Dedifferentiated amniotic fluid mesenchymal stem cell (primary cell): ENCODE measurements at regions not wholly inside any gene's neighbourhood (a gene's known extent, or its start where the extent isn't known, plus 50 kb on each side); places are given as distances from the start of the nearest gene placed in this dataset.
A peak's percentile ranks its signal among the peaks of the same experiment; 100 is the strongest.

Experiments used
- DNase-seq: peaks from one replicate; pipeline ENCODE4 v3.0.0-alpha.2; 2016; ENCODE audit errors: extremely low spot score

DNA sequence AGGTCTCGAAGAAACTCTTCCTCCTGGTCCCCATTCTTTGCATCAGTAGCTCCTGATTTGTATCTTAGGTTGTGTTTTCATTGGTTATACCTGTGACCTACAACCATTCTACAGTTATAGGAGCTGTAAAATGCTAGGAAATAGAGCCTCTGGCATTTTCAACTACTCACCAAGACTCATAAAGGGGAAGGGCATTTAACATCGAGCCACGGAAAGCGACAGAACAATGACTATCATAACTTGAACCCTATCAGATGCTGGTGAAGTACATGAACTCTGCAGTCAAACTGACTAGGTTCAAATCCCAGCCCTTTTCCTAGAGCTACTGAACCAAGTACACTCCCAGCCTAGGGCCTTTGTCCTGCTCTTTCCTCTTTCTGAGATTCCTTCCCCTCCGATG lies 588.0 kb downstream of the SOX6 start:
- DNase-seq, result no peak

DNA sequence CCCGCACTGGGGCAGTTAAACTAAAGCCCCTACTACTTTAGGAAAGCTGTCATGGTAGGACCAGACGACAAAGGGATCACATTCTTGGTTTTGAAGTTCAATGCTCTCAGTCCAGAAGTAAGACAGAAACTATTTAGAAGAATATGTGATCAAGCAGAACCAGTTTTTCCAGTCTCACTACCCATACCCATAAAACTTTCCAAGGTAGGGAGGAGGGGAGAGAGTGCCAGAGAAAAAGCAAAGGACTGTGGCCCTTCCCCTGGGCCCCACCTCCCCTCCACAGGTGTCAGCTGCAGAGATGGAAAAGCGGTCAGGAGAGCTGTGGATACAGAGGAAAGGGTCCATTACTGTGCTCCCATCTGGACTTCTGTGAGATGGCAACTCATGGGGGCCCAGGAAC lies 587.1 kb downstream of the SOX6 start:
- no peak for DNase-seq

- peak; percentile 30 for DNase-seq
Measured at GRCh38 chr11:15770798-15771414, 585.4 kb downstream of the SOX6 start.

- no peak for DNase-seq
Measured at GRCh38 chr11:15772547-15772946, 583.8 kb downstream of the SOX6 start.

GRCh38 chr11:15772981-15773380 lies 583.4 kb downstream of the SOX6 start:
- DNase-seq, result no peak

DNA sequence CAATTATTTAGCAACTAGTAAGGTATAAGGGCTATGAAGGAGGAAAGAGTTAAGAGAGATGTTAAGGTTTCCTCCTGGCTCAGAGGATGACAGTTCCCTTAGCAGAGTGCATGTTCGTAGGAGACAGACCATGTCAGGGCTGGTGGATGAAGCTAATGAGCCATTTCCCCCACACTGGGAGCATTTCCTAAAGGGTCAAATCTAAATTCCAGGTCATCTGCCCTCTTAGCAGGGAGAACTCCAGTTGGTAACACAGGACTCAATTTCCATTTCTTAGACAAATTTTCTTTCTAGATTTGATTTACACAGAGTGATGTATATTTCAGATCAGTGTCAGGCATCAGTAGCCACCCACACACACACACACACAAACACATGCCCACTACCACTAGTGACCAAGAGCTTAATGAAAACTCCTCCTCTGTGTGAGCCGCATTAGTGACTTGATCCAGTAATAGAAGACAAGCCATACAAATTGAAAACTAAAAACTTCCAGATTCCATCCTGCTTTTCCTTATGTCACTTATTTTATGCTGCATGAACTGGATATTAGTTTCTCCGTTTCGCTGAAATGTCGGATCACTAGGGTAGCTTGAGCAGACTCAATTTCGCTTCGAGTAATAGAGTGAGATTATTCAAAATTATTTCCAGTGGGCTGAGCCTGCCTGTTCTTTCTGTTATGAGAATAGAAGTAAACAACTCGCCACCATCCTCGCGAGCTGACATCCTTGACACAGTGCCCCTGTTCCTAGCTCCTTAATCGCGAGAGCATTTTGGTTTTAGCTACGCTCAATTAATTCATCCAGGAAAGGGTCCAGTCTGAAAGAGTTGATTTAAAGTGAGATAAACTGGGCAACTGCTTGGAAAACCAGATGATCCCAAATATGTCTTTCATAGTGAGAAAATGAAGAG lies 582.6 kb downstream of the SOX6 start:
- no peak for DNase-seq

GRCh38 chr11:15774388-15774939 lies 581.9 kb downstream of the SOX6 start:
- DNase-seq, result no peak

- DNase-seq, result no peak
Measured at GRCh38 chr11:15775015-15775541, 581.3 kb downstream of the SOX6 start.

DNA sequence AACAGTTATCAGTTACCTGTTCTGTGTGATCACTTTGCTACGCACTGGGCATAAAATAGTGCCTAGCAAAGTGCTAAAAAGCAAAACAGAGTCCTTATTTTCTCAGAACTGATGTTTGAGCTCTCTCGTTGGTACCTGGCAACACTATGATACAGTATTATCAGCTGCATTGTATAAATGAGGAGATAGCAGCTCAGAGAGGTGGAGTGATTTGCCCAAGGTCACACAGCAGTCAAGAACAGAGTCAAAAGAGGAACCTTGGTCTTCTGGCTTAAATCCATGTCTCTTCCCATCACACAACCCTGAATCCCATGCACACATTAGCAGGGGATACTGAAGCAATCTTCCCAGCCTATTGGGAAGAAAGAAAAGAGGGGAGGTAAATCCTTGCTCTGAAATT lies 580.5 kb downstream of the SOX6 start:
- DNase-seq, result no peak

DNA sequence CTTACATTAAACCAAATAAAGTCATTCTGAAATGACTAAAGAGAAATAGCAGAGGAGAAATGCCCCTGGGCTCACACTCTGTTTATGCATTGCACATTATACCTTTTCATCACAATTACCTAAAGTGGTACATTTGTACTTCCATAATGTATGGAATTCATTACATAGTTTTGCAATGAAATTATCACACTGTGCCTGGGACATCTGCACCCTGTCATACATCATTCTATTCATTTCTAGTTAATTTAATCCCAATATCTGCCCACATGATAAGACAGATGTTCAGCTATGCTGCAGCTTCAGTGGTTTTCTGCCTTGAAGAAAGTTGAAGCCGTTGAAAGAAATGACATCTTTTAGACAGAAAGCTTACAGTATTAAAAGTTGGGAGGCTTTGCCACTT lies 580.0 kb downstream of the SOX6 start:
- no peak for DNase-seq

GRCh38 chr11:15779518-15779917 lies 576.8 kb downstream of the SOX6 start:
- no peak for DNase-seq

GRCh38 chr11:15780382-15780781 lies 576.0 kb downstream of the SOX6 start:
- no peak for DNase-seq

DNA sequence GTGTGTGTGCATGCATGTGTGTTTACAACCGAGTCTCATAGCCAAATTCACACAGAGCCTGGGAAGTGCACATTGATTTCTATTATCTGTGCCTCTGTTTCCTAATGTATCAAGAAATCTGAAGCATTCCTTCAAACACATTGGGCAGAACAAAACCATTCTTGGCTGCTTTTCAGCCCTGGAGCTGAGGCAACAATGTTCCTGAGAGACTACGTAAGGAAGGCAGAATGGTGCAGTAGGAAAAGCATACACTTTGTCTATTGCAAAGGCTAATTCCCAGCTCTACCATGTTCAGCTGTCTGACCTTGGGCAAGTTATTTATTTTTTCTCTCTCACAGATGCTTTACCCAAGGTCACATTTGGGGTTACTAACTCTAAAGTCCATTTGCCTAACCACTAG lies 575.5 kb downstream of the SOX6 start:
- no peak for DNase-seq

DNA sequence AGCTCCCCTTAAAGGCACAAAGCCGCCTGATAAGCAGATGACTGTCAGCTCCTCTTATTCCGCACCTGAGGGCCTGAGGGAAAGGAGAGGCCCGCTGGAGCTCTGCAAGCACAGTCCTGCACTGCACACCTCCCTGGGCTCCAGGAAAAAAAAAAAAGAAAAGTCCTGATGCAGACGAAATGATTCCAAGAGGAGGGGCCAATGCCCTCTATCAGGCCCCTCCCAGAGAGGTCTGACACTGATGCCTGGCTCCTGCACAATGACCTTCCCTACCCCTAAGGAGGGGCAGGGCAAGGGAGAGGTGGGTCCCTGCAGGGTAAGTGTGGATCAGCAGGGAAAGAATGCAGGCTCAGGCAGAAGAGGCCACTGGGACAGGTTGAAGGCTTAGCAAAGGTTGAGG lies 572.7 kb downstream of the SOX6 start:
- DNase-seq, result no peak

DNA sequence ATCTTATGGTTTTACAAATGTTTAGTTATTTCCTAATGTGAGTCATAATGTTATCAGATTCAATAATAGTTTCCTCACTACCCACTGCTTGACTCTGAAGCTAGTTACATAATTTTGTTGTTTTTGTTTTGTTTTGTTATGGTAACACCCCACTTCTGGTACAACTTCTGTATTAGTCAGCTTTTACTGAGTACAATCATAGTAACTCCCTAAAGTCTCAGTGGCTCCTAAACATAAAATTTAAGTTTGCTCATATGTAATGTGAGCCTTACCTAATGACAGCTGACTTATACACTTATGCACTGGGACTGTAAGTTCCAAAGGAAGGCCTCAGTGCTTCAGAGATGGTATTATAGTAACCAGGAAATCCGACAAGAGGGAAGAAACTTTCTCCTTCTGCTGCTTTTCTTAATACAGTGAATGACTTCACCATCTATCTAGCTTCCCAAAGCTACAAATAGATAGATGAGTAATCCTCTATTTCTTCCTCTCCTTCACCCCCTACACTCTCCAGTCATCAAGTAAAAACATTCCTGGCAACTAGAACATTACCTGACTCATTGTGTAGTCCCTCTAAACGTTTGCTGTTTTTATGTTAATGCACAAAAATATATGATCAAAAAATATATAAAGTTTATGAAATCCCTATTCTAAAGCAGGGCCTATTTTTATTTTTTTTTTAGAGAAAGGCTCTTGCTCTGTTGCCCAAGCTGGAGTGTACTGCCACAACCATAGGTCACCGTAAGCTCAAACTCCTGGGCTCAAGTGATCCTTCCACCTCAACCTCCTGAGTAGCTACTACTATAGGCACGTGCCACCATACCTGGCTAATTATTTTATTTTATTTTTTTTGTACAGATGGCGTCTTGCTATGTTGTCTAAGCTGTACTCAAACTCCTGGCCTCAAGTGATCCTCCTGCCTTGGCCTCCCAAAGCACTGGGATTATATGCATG lies 563.0 kb downstream of the SOX6 start:
- no peak for DNase-seq

DNA sequence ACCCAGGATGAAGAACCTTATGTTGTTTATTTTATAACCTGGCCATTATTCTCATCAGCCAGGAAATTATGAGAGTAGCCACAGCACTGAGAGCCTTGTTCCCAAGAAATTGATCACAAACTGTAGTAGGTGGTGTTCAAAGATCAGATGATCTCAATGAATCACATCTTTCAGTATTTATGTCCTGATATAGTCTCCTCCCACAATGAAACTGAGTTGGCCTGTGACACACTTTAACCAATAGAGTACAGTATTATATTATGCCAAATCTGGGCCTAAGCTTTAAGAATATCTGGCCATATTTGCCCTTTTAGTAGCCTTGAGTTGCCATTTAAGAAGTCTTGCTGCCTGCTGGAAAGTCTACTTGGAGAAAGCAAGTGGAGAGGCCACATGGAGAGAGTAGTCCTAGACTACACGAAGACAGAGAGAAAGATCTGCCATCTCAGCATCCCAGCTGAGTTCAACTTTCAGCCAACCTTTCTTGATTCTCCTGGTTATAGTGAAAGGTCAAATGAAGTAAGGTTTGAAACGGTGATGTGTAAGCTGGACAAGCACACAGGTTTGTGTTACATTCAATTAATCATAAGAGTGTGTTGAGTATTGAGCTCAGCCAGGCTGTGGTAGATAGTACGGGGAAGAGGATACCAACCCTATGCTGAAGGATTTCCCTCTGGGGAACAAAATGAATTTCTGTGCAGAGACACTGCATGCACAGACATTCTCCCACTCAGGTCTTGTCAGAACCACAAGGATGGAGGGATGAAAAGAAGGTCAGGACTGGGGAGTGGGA lies 561.8 kb downstream of the SOX6 start:
- no peak for DNase-seq

GRCh38 chr11:15795378-15795777 lies 561.0 kb downstream of the SOX6 start:
- DNase-seq, result no peak

DNA sequence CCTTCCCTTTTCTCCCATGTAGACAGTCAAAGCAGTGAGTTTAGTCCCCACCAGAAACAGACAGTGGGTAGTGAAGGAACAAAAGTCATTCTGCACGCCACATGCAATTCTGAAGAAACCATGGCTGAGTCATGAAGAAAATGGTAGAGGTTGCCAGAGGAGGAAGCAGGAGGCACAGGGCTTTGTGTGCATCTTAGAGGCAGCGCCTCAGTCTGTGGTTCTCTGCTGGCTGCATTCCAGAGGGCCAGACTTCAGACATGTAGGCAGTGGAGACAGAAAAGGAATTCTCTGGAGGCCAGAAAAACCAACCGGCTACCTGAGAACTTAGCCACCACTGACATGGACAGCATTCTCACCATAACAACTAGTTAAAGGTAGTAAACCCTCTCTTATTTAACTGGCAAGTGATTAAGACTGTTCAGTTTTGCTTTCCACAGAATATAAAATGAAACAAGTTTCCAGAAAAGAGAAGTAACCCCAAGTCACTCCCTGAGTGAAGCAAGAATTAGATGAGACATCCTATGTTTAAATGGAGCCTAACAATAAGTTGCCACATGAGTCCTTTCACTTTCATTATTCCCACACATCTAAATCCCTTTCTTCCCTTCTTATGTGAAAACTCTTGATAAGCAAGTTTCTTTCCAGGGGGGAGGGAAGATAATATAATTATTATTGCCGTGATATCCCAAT lies 556.1 kb downstream of the SOX6 start:
- peak; percentile 56 for DNase-seq

DNA sequence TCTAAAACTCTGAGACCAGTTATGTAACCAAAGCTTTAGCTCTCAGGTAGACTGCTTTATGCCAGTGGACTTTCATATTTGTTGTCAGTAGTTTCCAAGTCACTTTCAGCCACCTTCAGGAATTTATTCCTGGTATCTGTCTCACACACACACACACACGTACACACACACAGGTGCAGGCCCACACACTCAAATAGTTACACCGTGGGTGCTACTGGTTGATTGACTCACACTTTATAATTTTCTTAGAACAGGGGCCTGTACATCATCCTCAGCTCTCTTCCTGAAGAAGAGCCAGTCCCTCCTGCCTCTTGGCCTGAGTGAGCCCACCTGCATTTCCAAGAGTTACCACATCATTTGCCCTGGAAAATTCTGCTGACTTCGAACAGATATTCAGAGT lies 555.2 kb downstream of the SOX6 start:
- no peak for DNase-seq

DNA sequence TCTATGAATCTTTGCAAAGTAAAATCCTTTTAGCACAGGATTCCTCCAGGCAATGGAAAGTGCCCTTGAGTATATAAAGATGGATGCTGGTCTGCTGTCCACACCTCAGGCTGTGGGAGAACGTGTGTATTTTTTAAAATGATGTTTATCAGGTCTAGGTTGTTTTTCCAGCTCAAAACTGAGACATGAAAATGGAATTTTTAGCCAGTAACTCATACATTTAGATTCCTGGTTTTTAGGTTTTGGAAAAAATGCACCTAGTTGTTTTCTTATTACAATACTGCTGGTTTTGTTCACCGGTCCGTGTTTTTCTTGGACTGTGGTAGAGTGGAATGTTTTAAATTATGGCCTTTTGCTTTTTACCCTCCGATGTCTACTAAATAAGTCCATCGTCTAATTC lies 554.7 kb downstream of the SOX6 start:
- no peak for DNase-seq
